ENCODE measurements at regions not wholly inside any gene's neighbourhood (a gene's known extent, or its start where the extent isn't known, plus 50 kb on each side); places are given as distances from the start of the nearest gene placed in this dataset.

GRCh38 chr17:83144421-83145357 lies 65.3 kb downstream of the METRNL start:
- no peak for DNase-seq

GRCh38 chr17:83145358-83145738 lies 65.9 kb downstream of the METRNL start:
- no peak for DNase-seq

GRCh38 chr17:83145831-83146230 lies 66.4 kb downstream of the METRNL start:
- no peak for DNase-seq

GRCh38 chr17:83146347-83146746 lies 66.9 kb downstream of the METRNL start:
- DNase-seq = no peak

GRCh38 chr17:83147280-83147679 lies 67.9 kb downstream of the METRNL start:
- no peak for DNase-seq

GRCh38 chr17:83148317-83149028 lies 69.1 kb downstream of the METRNL start:
- no peak for DNase-seq

- DNase-seq = no peak
Measured at GRCh38 chr17:83149029-83149725, 69.8 kb downstream of the METRNL start.

- no peak for DNase-seq
Measured at GRCh38 chr17:83149761-83150251, 70.4 kb downstream of the METRNL start.

GRCh38 chr17:83150369-83151055 lies 71.1 kb downstream of the METRNL start:
- no peak for DNase-seq

- DNase-seq = no peak
Measured at GRCh38 chr17:83151056-83151441, 71.6 kb downstream of the METRNL start.

- DNase-seq = no peak
Measured at GRCh38 chr17:83151442-83152226, 72.2 kb downstream of the METRNL start.

- no peak for DNase-seq
Measured at GRCh38 chr17:83152227-83152744, 72.9 kb downstream of the METRNL start.

GRCh38 chr17:83152745-83153611 lies 73.6 kb downstream of the METRNL start:
- no peak for DNase-seq

- no peak for DNase-seq
Measured at GRCh38 chr17:83153681-83154310, 74.4 kb downstream of the METRNL start.

GRCh38 chr17:83154311-83155127 lies 75.1 kb downstream of the METRNL start:
- DNase-seq = no peak

GRCh38 chr17:83155128-83156121 lies 76.0 kb downstream of the METRNL start:
- DNase-seq = no peak

- no peak for DNase-seq
Measured at GRCh38 chr17:83156408-83156807, 77.0 kb downstream of the METRNL start.

Measured in activated naive CD4-positive, alpha-beta T cell treated with anti-CD3 and anti-CD28 coated beads, Interleukin-2, amount 50 U/mL, for 16 hours (primary cell).